GM21528 (cell line): ENCODE measurements at regions not wholly inside any gene's neighbourhood (a gene's known extent, or its start where the extent isn't known, plus 50 kb on each side); places are given as distances from the start of the nearest gene placed in this dataset.
A peak's percentile ranks its signal among the peaks of the same experiment; 100 is the strongest.

Experiments used
- ATAC-seq: cut with Tn5 transposase; IDR thresholded peaks from one replicate; pipeline ENCODE4 v1.9.1; 2021; ENCODE audit warnings: mild to moderate bottlenecking, moderate library complexity; ENCODE audit not compliant: unreplicated experiment, low FRiP score

DNA sequence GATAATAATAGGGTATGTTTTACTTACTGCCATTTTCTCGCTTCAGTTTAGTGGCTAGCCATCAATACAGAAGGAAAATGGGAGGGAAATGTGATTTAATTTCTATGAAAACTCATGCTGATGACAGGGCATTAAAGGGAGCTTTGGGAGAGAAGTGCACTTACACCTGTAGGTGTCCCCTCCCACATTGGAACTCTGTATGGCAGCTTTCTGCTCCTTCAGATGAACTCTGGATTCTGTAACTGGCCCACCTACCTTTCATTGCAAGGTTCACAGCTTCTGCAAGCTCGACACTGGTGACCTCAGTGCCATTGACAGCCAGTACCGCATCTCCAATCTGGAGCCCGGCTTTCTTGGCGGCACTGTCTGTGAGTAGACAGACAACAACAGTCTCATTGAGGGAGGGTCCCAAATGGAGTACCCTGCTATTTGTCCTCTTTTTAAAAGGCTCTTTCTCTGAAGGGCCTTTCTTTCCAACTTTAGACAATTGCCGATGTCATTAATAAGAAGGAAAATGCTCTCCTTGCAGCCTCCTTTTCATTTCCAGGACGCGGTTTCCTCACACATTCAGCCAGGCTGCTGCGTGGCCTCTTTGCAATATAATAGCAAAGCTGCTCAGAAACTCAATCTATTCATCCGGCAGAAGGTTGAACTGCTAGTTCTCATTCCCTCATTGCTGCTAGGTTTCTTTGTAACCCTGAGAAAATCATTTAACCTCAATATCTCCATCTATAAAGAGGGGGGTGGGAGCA lies 63.6 kb downstream of the NUDT12 start:
- no peak for ATAC-seq

DNA sequence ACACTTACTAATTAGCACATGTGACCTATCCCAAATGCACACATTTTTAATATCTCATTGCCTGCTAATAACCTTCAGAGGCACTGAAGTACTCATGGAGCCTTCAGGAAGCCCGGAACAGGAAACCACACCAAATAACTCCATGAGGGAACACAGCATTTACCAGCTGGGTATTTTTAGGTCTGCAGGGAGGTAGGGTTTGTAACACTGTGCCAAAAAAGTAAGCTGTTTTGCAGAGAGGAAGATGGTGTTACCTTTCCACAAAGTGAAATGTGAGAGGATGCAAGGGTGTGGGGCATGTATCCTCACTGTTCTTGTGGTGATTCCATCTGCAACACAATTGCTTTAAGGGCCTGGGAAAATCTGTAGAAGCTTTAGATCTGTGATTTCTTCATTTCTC lies 64.4 kb downstream of the NUDT12 start:
- no peak for ATAC-seq

DNA sequence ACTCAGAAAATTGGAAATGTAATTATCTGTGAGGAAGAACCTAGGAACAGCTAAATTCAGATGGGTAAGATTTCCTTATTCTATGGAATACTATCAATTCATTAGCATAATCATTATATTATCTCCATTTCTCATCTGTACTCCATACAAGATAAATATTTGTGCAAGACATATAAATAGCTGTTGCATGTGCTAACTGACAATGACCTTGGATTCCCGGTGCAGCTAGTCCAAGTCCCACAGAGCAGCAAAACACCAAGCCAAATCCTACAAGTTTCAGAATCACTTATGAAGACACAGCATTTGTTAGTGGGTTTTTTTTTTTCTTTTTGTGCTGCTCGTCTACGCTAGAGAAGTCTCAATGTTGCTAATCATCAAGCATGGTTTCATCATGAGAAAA lies 64.8 kb downstream of the NUDT12 start:
- ATAC-seq: no peak

DNA sequence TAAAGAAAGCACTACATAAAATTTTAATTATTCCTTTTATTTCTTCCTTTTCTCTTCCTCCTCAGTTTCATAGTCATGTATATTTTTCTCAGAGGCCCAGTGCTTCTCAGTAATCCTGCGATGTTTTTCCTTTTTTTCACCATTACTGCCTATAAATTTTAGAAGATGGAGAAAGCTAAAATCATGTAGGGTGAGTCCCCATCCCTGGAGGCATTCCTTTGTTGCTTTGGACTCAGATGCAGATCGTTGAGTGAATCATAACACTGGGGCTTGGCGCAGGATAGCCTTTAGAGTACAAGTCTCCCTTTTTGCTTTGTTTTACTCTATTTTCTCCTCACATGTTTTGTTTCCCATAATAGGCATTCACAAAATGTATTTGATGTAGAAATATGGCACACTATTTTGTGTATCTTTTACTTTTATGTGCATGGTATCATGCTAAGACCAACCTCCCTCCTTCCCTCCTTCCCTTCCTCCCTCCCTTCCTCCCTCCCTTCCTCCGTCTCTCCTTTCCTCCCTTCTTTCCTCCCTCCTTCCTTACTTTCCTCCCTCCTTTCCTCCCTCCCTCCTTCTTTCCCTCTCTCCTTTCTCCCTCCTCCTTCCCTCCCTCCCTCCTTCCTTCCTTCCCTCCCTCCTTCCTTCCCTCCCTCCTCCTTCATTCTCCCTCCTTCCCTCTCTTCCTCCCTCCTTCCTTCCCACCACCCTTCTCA lies 72.4 kb downstream of the NUDT12 start:
- no peak for ATAC-seq

DNA sequence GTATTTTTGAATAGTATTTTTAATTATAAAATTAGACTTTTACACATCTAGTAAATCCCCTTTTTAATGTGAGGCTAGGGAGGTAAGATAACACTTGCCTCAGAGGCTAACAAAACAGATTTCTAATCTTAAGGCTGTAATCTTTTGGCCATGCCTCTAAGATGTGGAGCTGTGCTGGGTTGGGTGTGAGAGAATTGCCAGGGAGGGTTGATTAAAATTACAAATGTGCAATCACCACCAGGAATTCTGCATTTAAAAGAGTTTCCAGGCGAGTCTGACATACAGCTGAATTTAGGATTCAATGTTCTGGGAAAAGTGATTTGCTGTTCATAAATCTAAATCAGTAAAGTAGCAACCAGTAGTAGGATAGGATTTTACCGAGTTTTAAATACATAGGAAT lies 73.3 kb downstream of the NUDT12 start:
- ATAC-seq: no peak

DNA sequence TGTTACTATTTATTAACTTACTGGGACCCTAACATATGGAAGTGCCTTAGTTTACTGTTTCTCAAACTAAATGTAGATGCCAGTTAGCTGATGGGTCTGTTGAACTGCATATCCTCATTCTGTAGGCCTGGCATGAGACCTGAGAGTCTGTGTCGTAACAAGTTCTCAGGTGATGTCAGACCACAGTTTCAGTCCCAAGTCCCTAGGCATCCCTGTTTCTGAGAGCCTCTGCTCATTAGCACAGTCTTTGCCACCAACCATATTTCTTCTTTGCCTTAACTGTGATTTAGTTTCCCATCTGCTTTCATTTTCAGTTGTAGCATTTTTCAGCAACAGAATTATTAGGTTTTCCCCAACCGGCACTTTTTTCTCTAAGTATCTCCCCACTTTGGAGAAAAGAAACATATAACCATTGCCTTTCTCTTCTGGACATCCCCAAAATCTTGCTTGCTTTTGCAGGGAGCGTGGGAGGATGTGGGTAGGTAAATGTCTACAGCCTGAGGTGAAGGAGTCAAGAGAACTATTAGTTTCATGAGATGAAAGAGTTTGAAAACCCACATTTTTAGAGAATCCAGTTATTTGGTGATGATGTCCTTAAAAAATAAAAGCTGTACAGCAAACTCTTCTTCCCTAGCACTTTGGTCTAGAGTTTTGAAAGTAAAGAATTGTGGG lies 74.6 kb downstream of the NUDT12 start:
- ATAC-seq: peak; percentile 53

DNA sequence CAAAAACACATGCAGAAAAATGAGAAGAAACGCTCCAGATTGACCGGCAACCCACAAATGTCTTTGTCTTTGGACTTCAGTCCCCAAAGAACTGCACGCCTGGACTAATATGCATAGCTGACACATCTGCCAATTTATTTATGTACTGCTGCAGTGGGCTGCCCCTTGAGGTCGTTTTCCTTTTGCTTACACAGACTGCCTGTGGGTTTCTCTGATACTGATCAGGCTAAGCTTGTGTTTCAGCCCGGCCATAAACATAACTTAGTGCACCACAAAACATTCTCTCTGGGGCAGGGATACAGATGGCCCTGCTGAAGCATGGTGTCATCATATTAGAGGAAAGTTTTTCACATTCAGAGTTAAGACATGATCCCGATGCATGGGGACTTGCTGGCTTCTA lies 75.4 kb downstream of the NUDT12 start:
- no peak for ATAC-seq

DNA sequence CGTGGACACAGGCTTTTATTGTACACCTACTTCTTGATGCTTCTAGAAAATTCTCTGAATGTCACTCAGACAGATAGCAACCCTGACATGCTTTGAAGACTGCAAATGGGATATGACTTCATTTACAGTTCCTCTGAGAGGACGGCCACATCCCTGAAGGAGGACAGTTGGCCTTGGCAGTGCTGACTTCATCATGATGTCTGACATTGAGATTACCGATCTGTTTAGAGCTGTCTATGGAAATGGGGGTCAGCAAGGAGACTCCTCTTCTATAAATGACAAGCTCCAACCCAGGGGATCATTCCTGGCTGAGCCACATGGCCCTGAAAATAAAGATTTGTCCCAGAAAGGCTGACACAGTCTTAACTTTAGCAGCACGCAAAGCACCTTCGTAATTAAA lies 75.8 kb downstream of the NUDT12 start:
- no peak for ATAC-seq

DNA sequence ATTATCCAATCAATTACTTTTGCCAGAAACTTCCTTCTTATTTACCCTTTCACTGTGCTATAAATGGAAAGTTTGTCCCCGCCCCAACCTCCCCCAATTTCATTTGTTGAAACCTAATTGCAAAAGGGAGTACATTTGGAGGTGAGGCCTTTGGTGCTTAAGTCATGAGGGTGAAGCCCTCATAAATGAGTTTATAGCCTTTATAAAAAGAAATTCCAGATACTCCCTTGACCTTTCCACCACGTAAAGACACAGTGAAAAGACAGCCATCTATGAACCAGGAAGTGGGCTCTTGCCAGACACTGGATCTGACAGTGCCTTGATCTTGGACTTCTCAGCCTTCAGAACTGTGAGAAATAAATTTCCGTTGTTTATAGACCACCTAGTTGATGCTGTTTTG lies 82.3 kb downstream of the NUDT12 start:
- no peak for ATAC-seq

DNA sequence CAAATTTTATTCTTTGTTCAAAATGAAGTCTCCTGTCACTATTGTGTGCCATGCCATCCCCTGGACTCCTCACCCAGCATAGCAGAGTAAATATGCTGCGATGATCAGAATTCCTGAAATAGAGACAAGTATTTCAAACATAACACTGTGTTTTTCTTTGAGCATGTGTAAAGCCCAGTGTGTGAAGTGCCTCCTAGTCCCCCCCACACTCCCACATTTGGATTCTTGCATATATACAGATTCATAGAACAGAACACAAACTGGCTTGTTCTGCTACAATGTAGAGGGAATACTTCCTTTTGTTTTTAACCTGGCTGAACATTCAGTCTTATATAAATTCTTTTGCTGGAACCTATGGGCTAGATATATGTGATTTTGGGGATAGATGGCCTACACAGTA lies 84.9 kb downstream of the NUDT12 start:
- ATAC-seq: no peak

DNA sequence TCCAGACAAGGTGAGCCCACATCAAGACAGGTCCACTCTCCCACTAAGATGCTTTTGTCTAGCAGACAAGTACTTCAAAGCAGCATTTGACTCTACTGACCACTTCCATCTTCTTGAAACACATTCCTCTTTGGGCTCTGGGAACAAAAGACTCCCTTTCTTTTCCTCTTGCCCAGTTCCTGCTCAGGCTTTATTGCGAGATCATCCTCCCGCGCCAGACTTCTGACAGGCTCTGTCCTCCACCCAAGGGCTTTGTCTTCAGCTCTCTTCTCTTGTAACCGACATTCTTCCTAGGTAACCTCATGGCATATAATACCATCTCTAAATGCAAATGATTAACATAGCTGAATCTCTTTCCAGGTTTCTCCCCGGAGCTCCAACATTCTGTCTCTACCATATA lies 85.8 kb downstream of the NUDT12 start:
- ATAC-seq: no peak

DNA sequence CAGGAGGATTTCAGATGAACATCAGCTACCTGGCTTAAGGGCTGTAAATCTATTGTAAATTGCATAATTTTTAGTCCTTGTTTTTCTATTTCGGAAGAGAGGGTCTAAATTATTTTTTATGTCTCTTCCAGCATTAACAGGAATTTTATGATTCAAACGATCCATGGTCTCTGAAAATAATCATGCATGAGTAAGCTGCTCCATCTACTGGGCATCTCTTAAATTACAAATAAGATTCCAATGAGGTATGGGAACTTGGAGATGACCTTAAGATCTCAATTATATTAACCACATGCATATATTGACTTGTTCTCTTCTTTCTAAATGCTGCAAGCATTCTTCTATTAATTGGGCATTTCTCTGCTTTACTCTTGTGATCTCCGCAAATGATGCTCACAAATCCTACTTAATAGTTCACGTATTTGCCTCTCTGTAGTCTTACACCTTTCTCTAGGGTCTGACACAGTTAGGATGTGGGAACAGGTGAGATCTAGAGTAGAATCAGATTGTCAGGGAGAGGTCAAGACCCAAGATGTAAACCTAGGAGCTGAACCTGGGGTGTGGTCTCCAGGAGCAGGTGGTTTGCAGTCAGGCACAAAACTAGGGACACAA lies 86.9 kb downstream of the NUDT12 start:
- no peak for ATAC-seq

DNA sequence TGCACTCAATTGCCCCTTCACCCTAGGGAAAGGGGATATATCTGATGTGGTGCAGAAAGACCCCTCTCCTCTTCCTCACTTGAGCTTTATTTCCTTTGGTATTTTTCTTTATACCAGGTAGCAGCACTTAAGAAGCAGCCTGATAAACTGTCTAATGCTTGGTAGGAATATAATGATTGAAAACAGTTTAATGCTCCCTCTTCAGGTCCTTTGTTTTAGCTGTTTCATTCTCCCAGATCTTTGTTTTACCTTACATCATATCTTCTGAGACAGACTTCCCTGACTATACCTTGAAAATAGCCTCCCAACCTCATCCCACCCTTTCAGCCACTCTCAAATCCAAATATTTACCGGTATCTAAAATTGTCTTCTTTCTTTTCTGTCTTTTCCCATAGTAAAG lies 87.9 kb downstream of the NUDT12 start:
- no peak for ATAC-seq

DNA sequence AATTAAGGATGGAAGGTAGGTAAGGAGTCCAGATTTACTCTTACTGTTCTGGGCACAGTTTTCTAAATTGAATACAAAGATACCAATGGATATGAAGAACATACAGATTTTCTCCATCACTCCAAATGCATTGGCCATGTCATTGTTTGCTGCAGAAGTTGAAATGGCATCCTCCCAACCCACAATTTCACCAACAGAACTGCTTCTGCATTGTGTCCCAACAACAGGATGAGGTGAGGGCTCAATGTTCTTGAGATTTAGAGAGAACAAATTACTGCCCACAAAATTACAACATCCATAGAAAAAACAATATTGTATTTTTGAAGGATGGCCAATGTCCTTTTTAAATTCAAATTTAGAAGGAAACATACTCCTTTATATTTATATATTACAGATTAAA lies 88.9 kb downstream of the NUDT12 start:
- ATAC-seq: no peak

DNA sequence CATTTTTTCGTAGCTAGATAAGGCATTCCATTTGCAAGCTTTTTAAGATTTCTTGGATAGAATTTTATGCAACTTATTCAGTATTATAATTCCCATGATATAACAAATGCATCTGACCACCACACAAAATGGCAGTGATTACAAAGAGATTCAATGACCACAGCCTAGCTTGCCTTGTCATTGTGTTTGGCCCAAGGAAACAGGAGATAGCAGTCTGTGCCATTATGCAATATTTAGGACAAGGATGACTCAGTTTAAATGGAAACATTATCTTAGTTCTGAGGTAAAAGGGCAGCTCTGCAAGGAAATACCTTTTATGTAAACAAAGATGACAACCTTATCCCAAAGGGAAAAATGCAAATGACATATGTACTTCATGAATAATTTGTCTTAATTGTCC lies 89.8 kb downstream of the NUDT12 start:
- no peak for ATAC-seq

DNA sequence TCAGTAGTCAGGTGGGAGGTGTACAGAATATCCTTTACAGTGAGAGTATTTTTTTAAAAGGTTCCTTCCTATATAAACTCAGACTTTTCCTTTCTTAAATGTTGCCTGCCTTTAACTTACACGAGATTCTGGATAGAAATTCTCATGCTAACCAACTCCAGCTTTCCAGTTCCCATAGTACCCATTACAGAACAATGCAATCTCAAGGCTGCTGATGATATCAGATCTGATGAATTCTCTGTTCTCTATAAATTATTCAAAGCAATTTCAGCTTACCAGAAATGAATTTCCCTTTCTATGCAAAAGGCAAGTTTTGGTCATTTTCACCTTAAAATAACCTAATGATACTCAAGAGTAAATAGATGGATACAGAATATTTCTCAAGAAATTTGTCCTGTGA lies 90.3 kb downstream of the NUDT12 start:
- ATAC-seq: no peak

DNA sequence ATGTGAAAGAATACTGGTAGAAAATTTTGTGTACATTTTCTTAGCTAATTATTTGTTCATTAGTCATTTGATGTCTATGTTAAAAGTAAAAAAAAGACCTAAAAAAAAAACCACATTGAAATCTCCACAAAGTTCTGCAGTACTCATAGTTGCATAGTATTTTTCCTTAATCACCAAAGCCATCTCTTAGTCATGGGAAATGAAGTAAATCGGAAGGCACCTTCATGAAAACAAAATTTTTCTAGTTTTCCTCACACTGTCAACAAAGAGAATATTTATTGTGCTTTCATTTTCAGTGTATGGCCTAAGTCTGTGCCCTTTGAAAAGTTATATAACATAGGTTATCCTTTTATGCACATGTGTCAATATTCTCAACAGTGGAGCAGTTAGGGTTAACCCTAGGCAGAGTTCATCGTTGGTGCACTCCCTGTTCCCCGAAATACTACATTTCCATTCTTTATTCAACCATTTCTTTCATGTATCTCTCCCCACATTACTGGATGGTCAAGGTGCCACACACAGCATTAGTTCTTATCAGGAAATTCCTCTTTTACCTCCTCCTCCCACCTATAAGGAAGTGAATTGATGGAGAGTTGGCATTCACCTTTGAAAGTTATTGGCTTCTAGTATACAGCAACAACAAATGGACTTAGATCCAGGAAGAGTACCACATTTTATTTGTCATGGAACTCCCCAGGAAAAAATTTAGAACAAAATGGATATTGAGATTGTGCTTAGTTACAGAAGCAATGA lies 93.1 kb downstream of the NUDT12 start:
- no peak for ATAC-seq

DNA sequence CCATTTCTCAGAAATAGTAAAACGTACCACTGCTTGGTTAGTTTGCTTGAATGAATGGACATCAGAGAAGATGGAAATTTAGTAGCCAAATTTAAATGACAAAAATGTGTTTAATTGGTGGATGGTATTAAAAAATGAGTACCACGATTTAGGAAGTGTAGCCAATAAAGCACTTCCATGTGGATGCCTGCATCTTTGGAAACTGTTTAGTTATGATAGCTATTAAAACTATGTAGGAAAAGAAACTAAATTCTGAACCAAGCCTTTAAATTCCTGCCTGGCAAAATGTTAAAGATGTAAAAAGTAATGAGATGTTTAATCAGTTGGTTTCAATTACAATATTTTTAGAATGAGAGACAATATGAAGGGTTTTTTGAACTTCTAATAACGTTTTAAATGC lies 94.8 kb downstream of the NUDT12 start:
- ATAC-seq: no peak

DNA sequence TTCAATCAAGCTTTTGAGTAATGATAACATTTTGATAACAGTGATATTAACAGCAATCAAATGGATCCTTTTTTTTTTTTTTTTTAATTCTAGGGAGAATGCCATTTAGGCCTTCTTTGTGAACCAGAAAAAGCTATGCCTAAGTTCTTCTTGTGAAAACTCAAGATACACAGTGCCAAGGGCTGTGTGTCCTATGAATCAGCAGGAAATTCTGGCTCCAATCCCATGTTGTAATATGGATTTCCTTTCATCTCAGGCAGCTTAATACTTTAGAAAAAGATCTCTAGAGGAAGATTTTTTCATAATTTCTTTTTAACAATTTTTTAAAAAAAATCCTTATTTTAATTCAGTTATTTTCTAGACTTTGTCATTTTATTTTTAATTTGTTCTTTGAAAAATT lies 96.1 kb downstream of the NUDT12 start:
- ATAC-seq: no peak

DNA sequence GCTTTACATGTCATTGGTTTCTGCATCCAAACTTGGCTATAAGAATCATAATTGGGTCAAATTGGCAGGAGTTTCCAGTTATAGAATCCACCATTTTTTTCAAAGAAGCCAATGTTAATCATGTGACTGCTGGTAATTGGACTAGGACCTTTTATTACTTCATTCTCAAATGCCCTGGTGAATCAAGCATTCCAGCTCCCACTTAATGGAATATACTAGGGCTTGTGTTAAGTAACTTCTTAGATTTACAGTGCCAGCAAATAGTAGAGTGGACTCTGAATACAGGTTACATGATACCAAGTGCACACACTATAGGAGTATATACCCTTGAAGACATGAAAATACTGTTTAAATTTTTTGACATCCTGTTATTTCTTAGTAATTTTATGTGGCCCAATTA lies 96.7 kb downstream of the NUDT12 start:
- ATAC-seq: no peak
